Stimulated activated CD8-positive, alpha-beta memory T cell treated with anti-CD3 and anti-CD28 coated beads, Interleukin-12 subunit alpha, Interleukin-12 subunit beta, amount 100 ng/mL, for 1 hour (primary cell): ENCODE measurements at regions not wholly inside any gene's neighbourhood (a gene's known extent, or its start where the extent isn't known, plus 50 kb on each side); places are given as distances from the start of the nearest gene placed in this dataset.
"Not testable (repeated sequence)": the region's sequence is repeated elsewhere in the genome, so short reads cannot be mapped to it uniquely, and the experiment has no call there.

ENCODE experiments used
- DNase-seq: peaks from one replicate; pipeline ENCODE4 v3.0.0-alpha.2; 2020; ENCODE audit warnings: low read depth

DNA sequence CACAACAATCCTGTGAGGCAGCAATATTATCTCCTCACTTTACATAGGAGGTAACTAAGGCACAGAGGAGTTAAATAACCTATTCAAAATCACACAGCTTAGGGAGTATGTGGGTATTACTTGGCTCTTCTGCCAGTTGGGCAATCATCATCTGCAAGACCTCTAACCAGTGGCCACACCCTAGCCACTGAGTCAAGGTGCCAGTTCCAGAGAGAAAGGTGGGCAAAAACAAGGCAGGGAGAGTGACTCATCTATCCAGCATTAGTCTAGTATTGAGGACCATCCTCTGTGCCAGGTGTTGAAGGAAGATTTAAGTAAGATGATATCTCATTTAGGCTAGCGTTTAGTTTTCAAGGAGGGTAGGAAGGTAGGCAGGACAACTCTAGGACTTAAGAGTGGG lies 113.9 kb upstream of the EOLA2 start:
- no peak for DNase-seq

DNA sequence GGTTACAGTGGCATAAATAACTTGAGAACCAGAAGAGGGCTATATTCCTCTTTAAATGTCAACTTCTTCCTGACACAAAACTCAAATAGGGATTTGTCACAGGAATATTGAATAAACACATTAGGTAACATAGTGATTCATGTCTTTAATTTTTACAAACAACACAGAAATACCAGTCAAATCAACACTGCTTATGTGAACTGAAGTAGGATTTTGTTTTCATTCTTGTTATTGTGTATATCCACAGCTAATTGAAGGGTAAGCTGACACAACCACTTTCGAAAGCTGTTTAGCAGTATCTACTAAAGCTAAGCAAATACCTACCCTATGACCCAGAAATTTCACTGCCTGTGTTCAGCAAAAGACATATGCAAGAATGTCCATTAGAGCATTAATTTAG lies 120.4 kb upstream of the EOLA2 start:
- no peak for DNase-seq

DNA sequence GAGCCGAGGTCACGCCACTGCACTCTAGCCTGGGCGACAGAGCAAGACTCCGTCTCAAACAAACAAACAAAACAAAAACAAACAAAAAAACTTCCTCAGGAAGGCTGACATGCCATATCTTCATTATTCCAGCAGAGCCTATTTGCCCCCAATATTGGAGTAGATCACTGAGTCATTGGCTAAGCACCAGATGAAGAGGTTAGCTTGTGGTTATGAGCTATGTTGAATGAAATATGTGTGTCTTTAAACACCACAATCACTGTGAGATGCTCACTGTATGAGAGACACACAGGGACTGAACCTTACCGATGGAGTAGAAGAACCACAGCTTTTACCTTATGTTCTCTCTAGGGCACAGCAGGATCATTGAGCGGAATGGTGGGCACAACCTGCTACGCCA lies 122.1 kb upstream of the EOLA2 start:
- no peak for DNase-seq

DNA sequence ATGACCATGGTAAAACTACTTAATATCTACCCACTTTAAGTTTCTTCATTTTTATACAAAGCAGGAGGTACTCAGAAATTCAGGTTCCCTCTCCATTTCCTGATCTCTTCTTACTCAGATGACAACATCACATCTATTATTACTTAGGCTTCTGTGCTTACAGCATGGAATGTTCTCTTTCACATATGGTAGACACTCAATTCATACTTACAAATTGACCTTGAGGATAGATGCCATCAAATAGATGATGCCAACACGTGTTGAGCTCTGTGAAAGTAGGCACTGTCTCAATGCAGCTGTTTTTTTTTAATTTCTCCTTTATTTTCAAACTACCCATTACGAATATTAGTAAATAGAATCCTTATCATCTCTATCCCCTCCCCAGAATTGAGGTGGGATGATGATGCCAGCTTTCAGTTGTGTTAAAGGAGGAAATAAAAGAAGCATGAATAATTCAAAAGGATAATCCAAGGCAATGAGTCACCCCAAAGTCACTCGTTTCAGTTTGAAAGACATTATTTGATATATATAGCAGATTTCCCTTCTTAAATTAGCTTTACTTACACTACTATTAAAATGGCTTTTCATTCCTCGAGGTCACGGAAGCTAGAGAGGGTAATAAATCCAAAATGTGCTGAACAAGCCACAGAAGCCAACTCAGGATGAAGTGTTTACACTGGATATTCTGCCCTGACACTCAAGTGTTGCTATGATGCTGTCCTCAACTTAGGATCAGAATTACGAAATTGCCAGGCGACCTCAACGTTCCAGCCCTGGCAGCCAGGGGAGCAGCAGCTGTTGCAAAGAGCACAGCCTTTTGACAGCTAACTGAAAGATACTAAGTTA lies 124.2 kb upstream of the EOLA2 start:
- DNase-seq = no peak

DNA sequence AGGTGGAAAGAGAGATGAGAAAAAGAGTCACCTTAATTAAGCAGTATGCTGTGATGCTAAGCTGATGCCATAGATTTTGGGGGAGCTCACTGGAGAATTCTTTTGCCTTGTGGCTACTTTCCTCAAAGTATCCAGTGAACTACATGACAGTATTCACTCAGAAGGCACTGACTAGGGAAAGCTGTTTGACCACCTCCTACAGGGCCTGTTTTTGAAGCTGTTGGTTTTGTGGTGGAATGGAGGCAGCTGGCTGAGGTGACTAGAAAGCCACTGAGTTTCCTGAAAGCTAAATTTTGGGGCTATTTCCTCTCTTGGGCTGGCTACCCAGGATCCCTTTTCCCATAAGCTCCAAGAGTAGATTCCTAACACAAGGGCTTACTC lies 124.8 kb upstream of the EOLA2 start:
- no peak for DNase-seq

DNA sequence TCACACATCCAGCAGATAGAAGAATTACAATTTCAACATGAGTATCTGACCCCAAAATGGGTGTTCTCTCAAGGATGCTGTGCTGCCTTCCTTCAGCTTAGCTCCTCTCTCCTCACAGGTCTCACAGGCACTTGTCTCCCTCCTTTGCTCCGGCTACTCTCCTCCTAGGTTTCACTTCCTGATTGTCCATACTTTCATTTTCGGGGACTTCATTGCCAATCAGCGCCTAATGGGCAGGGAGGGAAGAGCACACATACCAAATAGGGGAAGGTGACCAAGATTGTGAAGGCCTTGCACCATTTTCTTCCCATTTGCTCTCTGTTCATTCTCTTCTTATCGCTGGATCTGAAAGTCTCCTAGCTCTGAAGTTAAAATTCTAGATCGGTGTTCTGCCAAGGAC lies 125.4 kb upstream of the EOLA2 start:
- no peak for DNase-seq

DNA sequence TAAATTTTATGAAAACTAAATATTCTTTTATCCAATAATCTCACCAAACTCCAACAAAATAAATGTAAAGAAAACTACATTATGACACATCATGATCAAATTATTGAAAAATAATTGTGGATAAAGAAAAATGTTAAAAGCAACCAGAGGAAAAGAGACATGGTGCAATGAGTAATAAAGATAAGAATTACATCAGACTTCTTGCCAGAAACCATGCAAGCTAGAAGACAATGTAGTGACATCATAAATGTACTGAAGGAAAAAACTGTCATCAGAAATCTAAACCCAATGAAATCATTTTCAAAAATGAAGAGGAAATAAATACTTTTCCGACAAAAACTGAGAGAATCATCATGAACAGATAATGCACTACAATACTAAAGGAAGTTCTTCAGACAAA lies 135.9 kb upstream of the EOLA2 start:
- DNase-seq = no peak

DNA sequence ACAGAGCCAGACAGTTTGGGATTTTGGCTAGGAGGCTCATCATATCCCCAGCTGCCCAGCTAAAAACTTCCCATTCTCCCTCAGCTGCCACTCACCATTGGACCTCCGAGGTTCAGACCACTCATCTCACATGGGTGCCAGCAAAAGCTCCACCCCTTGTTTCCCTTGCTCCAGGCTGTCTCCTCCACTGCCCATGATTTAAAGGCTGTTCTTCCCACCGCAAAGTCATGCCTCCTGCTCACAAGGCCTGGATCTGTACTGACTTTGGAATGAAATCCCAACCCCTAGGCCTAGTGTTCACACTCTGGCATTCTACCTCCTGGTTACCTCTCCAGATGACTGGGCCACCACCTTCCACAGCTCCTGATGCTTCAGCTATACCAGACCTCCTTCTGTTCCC lies 142.2 kb upstream of the EOLA2 start:
- no peak for DNase-seq

DNA sequence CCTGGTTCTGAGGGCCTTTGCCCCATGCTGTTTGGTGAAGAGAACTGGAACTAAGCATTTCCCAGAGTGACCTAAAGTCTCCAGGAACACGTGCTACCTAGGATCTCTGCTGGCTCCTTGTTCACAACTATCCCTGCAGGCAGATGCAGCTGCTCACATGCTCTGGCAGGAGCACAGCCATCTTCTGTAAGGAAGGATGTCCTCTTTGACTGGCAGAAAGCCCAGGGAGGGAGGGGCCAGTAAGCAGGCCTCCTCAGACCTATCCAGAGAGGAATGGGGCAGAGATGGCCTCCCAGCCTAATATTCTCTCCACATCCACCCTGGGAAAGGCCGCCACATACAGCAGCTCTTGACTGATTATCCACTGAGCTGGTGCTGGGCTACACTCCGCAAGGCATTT lies 142.8 kb upstream of the EOLA2 start:
- DNase-seq = no peak

DNA sequence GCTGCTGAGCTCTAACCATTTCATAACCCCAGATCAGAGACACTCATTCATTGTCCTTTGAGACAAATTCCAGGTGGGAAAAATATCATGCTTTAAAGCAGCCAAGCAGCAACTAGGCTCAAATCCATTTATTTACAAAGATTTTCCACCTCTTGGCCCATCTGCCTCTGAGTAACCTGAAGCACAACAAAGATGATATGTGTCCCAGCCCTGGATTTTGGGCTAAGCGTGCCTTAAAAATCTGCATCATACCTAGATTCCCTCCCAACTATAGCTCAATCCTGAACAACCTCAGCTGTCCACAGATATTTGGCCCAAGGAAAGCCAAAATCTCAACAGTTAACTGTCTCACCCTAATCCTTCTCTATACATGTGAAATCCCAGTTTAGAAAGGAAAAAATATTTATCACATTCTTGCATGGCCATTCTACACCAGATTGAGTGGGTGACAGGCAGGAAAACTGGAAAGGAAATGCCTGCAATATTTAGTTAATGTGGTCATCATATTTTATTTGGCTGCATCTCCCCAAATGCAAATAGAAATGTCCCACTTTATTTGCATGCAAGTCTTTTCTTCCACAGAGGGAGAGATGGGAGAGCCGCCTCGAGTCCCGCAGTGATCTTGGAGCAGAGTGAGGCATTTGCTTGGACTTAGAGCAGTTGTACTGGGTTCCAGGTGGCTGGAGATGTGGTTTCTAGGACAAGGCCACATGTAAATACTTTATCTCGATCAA lies 146.4 kb upstream of the EOLA2 start:
- no peak for DNase-seq

DNA sequence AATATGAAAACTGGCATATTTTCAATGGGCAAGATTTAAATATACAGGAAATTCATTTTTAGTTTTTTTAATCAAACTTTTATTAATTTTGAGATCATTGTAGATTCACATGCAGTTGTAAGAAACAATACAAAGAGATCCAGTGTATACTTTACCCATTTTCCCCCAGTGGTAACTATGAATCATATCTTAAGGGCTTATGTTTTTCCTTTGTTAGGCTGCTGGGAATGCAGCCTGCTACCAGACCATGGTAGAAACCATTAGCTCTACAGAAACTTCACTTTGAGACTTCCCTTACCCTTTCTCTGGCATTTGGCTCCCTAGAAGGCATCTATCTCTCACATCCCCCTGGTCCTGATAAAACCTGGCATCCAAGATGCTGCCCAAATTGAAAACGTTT lies 147.6 kb upstream of the EOLA2 start:
- no peak for DNase-seq

DNA sequence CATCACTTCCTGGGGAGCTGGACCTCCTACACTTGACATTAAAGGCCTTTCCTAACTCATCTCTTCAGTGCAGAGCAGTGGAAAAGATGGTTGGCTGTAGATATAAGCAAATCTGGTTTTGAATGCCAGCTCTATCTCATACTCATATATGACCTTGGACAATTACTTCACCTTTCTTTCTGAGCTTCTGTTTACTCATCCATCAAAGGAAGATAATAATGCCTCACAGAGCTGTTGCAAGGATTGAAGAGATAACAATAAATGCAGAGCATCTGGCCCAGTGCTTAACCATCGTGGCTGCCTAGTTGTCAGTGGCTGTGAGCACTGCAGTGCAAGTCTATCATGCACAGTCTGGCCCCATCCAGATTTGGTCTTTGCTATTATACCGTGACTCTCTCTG lies 148.1 kb upstream of the EOLA2 start:
- DNase-seq = no peak

DNA sequence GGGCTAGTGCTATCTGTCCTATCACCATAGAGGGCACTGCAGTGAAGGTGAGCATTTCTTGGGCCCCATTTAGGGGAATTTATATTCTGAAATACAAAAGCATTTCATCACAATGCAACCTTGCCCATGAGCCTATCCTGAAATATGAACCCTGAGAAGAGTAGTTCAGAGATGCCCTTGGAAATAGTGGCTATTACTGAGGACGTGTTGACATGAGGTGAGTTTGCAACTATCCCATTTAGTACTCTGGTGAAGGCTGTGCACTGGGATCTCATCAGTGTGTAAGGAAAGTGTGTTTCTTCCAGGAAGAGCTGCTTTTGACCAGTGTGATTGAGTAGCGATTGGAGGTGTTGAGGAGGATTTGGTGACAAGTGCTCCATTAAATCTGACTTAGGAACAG lies 149.3 kb upstream of the EOLA2 start:
- no peak for DNase-seq

DNA sequence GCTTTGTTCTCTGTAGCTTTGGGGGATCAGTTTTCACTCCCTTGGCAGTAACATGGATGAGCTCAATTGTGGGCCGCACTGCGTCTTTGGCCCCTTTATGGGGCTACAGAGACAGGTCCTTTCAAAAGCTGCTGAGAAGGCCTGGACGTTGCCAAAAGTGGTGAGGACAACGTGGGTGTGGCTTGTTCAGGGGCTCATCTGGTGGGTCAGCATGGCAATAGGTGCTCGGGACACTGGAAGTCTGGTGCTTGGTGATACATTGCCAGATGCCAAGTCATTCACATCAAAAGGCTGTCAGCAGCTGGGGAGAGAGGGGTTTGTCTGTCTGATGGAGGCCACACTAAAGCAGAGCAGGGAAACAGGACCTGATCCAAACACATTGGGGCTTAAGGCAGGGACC lies 149.8 kb upstream of the EOLA2 start:
- DNase-seq = no peak

DNA sequence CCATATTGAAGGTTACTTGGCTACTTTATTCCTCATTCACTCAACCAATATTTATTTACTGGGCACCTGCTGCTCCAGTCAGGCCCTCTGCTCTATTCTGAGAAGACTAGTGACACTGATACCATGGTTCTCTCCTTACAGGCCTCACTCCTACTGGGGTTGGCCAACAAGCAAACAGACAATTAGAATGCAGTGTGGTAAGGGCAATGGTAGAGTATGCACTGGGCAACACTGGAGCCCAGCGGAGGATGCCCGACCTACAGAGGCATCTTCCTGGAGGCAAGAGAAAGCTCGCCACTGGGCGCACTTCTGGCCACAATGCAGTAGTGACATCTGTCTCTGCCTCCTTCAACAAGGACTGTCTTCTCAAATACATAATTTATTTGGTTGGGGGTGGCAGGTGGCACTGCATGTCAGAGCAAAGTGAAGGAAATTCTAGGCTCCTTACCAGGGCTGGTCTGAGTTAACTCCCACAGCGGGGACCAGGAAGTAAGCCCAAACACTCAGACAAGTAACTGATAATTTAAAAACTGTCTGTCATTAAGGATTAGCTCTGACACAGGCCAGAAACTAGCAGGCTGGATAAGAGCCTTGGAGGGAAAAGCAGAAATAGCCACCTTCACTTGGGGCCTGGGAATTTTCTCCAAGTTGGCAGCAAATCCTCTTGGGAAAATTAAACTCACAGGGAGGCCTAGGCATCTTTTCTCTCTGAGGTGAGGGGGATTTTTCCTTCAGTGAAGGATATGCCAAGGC lies 150.7 kb upstream of the EOLA2 start:
- no peak for DNase-seq

DNA sequence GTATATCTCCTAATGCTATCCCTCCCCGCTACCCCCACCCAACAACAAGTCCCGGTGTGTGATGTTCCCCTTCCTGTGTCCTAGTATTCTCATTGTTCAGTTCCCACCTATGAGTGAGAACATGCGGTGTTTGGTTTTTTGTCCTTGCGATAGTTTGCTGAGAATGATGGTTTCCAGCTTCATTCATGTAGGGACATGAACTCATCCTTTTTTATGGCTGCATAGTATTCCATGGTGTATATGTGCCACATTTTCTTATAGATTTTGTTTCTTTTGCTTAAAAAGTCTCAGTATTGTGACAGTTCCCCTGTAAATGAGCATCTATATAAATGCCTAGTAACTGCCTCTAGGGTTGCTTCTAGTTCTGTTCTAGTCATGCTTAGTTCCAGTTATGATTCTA lies 153.0 kb upstream of the EOLA2 start:
- DNase-seq = not testable (repeated sequence)

DNA sequence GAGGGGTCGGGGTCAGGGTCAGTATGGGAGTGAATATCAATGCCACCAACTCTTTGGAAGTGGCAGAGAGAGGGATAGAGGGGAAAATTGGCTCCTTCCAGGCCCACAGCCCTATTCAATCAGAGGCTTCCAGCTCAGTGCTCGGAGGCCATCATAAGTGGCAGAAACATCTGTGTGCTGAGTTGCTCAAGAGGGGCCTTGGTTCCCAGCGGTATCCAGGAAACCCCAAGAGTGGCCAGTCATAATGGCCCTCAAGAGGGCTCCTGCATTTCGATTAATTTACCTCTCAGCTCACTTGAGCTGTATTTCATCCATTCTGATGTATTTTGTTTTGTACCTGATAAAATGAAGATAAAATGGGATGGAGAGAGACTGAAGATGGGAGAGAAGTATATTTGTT lies 154.3 kb upstream of the EOLA2 start:
- no peak for DNase-seq

DNA sequence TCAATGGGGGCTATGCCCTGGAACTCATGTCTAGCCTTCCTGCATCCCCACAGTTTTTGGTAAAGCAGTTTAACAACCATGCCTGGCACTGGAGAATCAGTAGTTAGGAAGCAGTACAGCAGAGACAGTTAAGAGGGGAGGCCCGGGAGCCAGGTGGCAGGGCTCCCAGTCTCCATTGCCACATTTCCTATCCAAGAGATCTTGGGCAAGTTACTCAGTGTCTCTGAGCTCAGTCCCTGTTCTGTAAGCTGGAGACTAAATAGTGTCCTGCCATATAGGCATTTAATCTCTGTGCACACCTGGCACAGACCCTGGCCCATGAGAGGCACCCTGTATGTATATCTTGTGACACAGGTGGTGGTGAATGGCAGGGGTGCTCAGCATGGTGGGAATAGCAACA lies 156.1 kb upstream of the EOLA2 start:
- DNase-seq = no peak

DNA sequence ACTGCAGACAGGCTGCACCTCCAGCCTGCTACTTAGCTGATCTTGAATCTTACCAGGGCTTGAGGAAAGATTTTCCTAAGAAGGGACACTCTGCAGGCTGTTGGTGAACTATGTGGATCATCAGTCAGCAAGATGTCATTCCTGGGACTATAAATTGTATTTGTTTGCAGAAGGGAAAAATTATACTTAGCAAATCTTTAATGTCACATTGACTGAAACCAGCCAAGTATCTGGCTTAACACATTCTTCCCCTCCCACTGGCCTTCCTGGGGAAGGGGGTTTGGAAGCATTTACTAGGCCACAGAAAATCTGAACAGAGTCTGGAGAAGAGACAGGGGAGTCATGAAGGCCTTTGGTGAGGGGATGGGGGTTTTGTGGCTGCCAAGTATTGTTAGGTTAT lies 156.7 kb upstream of the EOLA2 start:
- DNase-seq = no peak

DNA sequence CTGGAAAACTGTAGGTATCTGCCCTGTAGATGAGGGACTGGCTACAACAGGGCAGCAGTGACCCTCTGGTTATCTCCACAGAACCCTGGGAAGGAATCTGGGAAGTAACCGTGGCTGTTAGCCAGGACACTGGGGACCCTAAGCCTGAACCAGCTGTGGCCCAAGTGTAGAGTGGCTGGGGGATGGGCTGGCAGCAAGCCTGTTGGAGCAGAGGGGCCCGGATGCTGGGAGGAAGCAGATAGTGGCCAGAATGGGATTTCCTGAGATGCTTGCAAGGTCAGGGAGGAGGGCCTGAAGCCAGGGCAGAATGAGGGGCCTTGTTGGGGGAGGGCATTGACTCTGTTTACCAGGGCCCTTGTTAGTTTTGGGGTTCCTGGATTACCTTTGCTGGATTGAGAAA lies 161.0 kb upstream of the EOLA2 start:
- DNase-seq = no peak

DNA sequence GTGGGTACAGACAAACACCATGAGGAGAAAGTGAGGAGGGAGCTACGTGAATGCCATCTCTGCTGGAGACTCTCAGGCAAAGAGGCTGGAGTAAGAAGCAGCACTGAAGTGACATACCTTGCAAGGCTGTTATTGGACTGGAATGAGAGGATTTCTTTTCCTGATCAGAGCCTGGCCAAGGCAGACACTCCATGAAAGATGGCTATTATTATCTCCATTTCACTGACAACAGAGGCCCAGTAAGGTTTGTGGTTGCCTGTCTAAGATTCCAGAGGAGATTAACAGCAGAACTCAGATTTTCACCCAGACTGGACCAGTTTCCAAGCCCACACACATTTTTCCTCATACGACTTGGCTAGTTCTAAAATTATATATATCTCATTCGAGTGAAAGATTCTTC lies 162.0 kb upstream of the EOLA2 start:
- no peak for DNase-seq

DNA sequence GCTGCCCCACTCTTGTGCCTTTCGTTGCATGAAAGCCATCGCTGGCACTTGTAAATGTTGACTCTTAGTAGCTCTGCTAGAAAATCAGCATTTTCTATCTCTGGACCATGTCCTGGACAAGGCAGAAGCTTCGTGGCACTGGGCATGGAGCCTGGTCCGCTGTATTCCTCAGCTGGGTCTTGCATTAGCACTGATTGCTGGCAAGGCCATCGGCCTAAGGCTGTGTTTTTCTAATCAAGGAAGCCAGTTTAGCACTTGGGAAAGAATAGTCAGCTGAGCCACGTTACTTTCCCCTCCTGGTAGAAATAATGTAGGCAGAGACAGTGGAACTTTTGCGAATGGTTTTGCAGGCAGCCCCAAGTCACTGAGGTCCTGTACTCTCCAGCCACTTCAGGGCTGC lies 180.2 kb upstream of the EOLA2 start:
- no peak for DNase-seq

DNA sequence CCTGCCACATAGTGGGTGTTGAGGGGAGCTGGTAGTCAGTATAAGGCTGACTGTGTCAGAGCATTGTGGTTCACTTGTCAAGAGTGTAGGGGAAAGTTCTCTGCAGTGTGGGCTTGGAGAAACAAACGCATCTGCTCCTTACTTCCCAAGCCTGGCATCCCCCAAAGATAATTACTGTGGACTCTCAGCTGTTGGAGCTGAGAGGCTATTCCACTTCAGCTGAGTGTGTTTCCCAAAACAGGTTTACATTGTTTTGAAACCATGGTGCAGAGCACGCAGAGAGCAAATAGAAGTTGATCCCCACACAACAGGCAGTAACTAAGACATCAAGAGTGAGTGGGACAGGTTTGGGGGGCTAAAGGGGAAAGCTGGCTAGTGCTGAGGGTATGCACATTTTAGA lies 181.0 kb upstream of the EOLA2 start:
- DNase-seq = no peak
